PFSK-1 (cell line): ENCODE measurements at regions not wholly inside any gene's neighbourhood (a gene's known extent, or its start where the extent isn't known, plus 50 kb on each side); places are given as distances from the start of the nearest gene placed in this dataset.

Experiments
- FOXP2 ChIP-seq: optimal IDR thresholded peaks from 2 replicates; pipeline ENCODE3; 2011; ENCODE audit warnings: borderline replicate concordance, control low read depth, inconsistent platforms; ENCODE audit not compliant: insufficient read depth; ENCODE audit errors: extremely low read length, extremely low read depth
- POLR2AphosphoS5 ChIP-seq: IDR thresholded peaks from 2 replicates; pipeline ENCODE4 v1.6.1; 2012; ENCODE audit warnings: low read depth, mild to moderate bottlenecking, control low read depth, low read length, moderate library complexity
- REST ChIP-seq, 2 experiments: IDR thresholded peaks; 2 replicates each; pipeline versions ENCODE4 v1.6.1 to v1.8.0; 2011 to 2012; ENCODE audit warnings: low read depth in 2 of 2, low read length in 2 of 2, control low read depth in 1 of 2, inconsistent platforms in 1 of 2, mild to moderate bottlenecking in 1 of 2, moderate library complexity in 1 of 2; ENCODE audit not compliant: insufficient read depth in 1 of 2
- SIN3A ChIP-seq: IDR thresholded peaks from 2 replicates; pipeline ENCODE4 v1.6.1; 2012; ENCODE audit warnings: mild to moderate bottlenecking, low read length, moderate library complexity, borderline replicate concordance; ENCODE audit not compliant: insufficient read depth
- TAF1 ChIP-seq: IDR thresholded peaks from 2 replicates; pipeline ENCODE4 v1.6.1; 2012; ENCODE audit warnings: low read length, control low read depth, borderline replicate concordance; ENCODE audit not compliant: insufficient read depth

DNA sequence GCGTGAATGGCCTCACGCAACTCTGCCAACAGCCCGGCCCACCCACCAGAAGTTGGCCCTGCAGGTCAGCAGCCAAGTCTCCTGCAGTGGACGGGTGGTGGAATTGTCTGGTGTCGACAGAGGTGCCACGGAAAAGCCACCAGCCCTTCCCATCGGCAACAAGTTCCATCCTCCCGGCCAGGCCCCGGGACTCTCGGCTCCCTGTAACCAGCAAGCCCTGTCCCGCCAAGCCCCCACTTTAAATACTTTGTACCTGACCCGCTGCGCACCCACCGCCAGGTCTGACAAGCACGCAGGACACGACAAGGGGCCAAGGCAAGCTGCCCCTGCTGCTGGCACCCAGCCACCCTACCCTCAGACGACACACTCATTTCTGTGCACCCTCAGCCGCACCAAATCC is 100.8 kb downstream of the RBFOX3 start:
- TF ChIP-seq REST (IDR thresholded peaks at IDR 0.05; ENCODE audit: insufficient read depth in 1 of 2, low read depth in 2 of 2, low read length in 2 of 2) (no peak), POLR2AphosphoS5 (no peak), FOXP2 (no peak), TAF1 (no peak), SIN3A (no peak)
